Endothelial cell of umbilical vein (primary cell): ENCODE measurements at regions not wholly inside any gene's neighbourhood (a gene's known extent, or its start where the extent isn't known, plus 50 kb on each side); places are given as distances from the start of the nearest gene placed in this dataset.

ENCODE experiments used
- EZH2 ChIP-seq: IDR thresholded peaks from 2 replicates; pipeline ENCODE4 v1.6.1; 2012; ENCODE audit warnings: borderline replicate concordance, low read depth, mild to moderate bottlenecking, moderate library complexity, low read length, inconsistent platforms; ENCODE audit not compliant: severe bottlenecking
- JUN ChIP-seq: IDR thresholded peaks from 2 replicates; pipeline ENCODE4 v1.6.1; 2011; ENCODE audit warnings: borderline replicate concordance, low read depth; ENCODE audit not compliant: insufficient read length, insufficient read depth
- MYC ChIP-seq: IDR thresholded peaks from one replicate; pipeline ENCODE4 v1.6.1; 2011; ENCODE audit warnings: mild to moderate bottlenecking, low read depth, low read length
- POLR2A ChIP-seq: IDR thresholded peaks from 2 replicates; pipeline ENCODE4 v1.6.1; 2012; ENCODE audit warnings: low read depth, mild to moderate bottlenecking, control low read depth, low read length
- POLR2AphosphoS5 ChIP-seq: IDR thresholded peaks from 2 replicates; pipeline ENCODE4 v1.6.1; 2012; ENCODE audit warnings: low read depth, mild to moderate bottlenecking, control low read depth, low read length, moderate library complexity; ENCODE audit not compliant: insufficient read depth
- TF ChIP-seq, protein P1 (sequence below), 2 donors: IDR thresholded peaks; 1 replicate in 1 of 2; 2 replicates in 1 of 2; pipeline ENCODE4 v1.5.1; 2011; ENCODE audit warnings: low read length in 2 of 2, mild to moderate bottlenecking in 2 of 2, moderate library complexity in 2 of 2, control low read depth in 1 of 2, inconsistent platforms in 1 of 2, low read depth in 1 of 2; ENCODE audit not compliant: insufficient read depth in 1 of 2; ENCODE audit errors: extremely low read depth in 1 of 2
- TF ChIP-seq, protein P2 (sequence below): IDR thresholded peaks from 2 replicates; pipeline ENCODE4 v1.6.1; 2011; ENCODE audit not compliant: insufficient read depth, insufficient read length

- TF ChIP-seq, protein P1, sequence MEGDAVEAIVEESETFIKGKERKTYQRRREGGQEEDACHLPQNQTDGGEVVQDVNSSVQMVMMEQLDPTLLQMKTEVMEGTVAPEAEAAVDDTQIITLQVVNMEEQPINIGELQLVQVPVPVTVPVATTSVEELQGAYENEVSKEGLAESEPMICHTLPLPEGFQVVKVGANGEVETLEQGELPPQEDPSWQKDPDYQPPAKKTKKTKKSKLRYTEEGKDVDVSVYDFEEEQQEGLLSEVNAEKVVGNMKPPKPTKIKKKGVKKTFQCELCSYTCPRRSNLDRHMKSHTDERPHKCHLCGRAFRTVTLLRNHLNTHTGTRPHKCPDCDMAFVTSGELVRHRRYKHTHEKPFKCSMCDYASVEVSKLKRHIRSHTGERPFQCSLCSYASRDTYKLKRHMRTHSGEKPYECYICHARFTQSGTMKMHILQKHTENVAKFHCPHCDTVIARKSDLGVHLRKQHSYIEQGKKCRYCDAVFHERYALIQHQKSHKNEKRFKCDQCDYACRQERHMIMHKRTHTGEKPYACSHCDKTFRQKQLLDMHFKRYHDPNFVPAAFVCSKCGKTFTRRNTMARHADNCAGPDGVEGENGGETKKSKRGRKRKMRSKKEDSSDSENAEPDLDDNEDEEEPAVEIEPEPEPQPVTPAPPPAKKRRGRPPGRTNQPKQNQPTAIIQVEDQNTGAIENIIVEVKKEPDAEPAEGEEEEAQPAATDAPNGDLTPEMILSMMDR (IDR thresholded peaks at IDR 0.05; ENCODE audit: extremely low read depth in 1 of 2, insufficient read depth in 1 of 2, low read depth in 1 of 2, low read length in 2 of 2), result no peak
- TF ChIP-seq, protein P2, sequence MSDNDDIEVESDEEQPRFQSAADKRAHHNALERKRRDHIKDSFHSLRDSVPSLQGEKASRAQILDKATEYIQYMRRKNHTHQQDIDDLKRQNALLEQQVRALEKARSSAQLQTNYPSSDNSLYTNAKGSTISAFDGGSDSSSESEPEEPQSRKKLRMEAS, result no peak
- TF ChIP-seq JUN (no peak), POLR2AphosphoS5 (no peak), MYC (no peak), POLR2A (no peak), EZH2 (no peak)
These were observed 197.8 kb upstream of the MYT1L start for GRCh38 chr2:2528846-2529245.
